Activated T-cell treated with anti-CD3 and anti-CD28 coated beads for 24 hours (primary cell): ENCODE measurements at regions not wholly inside any gene's neighbourhood (a gene's known extent, or its start where the extent isn't known, plus 50 kb on each side); places are given as distances from the start of the nearest gene placed in this dataset.

Experiments
- DNase-seq: peaks from one replicate; pipeline ENCODE4 v3.0.0-alpha.2; 2020; ENCODE audit warnings: low read depth

- no peak for DNase-seq
Measured at GRCh38 chr11:110027627-110028371, 65.4 kb upstream of the ZC3H12C start.

GRCh38 chr11:110028921-110029320 lies 64.3 kb upstream of the ZC3H12C start:
- DNase-seq: no peak

- no peak for DNase-seq
Measured at GRCh38 chr11:110029714-110030113, 63.5 kb upstream of the ZC3H12C start.

GRCh38 chr11:110031171-110031570 lies 62.0 kb upstream of the ZC3H12C start:
- no peak for DNase-seq

- no peak for DNase-seq
Measured at GRCh38 chr11:110032259-110032658, 60.9 kb upstream of the ZC3H12C start.

- DNase-seq: no peak
Measured at GRCh38 chr11:110032957-110033570, 60.1 kb upstream of the ZC3H12C start.

GRCh38 chr11:110034806-110035205 lies 58.4 kb upstream of the ZC3H12C start:
- no peak for DNase-seq

- DNase-seq: no peak
Measured at GRCh38 chr11:110035357-110035756, 57.8 kb upstream of the ZC3H12C start.

- no peak for DNase-seq
Measured at GRCh38 chr11:110038201-110038600, 55.0 kb upstream of the ZC3H12C start.
